BE2C (cell line): ENCODE measurements at regions not wholly inside any gene's neighbourhood (a gene's known extent, or its start where the extent isn't known, plus 50 kb on each side); places are given as distances from the start of the nearest gene placed in this dataset.

Source experiments
- DNase-seq: peaks from one replicate; pipeline ENCODE4 v3.0.0-alpha.2; 2020
- H3K27me3 ChIP-seq: fragments of 250-450 bp; sonication (Bioruptor Pico); 2 replicates; pipeline ENCODE4 v1.5.1; 2020; ENCODE audit warnings: mild to moderate bottlenecking
- H3K36me3 ChIP-seq: fragments of 250-450 bp; sonication (Bioruptor Pico); 2 replicates; pipeline ENCODE4 v1.5.1; 2020; ENCODE audit warnings: mild to moderate bottlenecking
- H3K4me1 ChIP-seq: fragments of 250-450 bp; sonication (Bioruptor Pico); 2 replicates; pipeline ENCODE4 v1.5.1; 2020
- H3K4me3 ChIP-seq: 2 replicates; pipeline ENCODE4 v1.5.1; 2011; ENCODE audit warnings: low read depth, low read length
- H3K9me3 ChIP-seq: fragments of 250-450 bp; sonication (Bioruptor Pico); 2 replicates; pipeline ENCODE4 v1.5.1; 2020
- CTCF ChIP-seq: IDR thresholded peaks from 2 replicates; pipeline ENCODE4 v1.5.1; 2012; ENCODE audit warnings: mild to moderate bottlenecking, low read depth, low read length

- H3K36me3 ChIP-seq: no peaks in the 10 kb centered on the region
- no peak for TF ChIP-seq CTCF
- no peaks in the 10 kb centered on the region for H3K9me3 ChIP-seq
- no peak for DNase-seq
- peaks cover 22% of the 10 kb centered on the region for H3K4me1 ChIP-seq
- H3K27me3 ChIP-seq: no peaks in the 10 kb centered on the region
- no peak overlapping the region for H3K4me3 ChIP-seq
Measured at GRCh38 chrX:39157796-39158195, 356.5 kb downstream of the MID1IP1 start.

GRCh38 chrX:39158801-39159657 lies 357.8 kb downstream of the MID1IP1 start:
- peak; percentile 71 for DNase-seq
- H3K27me3 ChIP-seq: no peaks in the 10 kb centered on the region
- no peaks in the 10 kb centered on the region for H3K9me3 ChIP-seq
- H3K36me3 ChIP-seq: no peaks in the 10 kb centered on the region
- H3K4me1 ChIP-seq: peaks cover 17% of the 10 kb centered on the region
- TF ChIP-seq CTCF: no peak
- H3K4me3 ChIP-seq: 0 out of 2 replicates have a peak overlapping the region, but pooled peaks have one; percentile 10

- Histone ChIP-seq H3K9me3 (no peaks in the 10 kb centered on the region), H3K4me3 (no peak overlapping the region), H3K4me1 (peaks cover 17% of the 10 kb centered on the region), H3K36me3 (no peaks in the 10 kb centered on the region), H3K27me3 (no peaks in the 10 kb centered on the region)
- no peak for DNase-seq
- no peak for TF ChIP-seq CTCF
Measured at GRCh38 chrX:39159921-39160507, 358.8 kb downstream of the MID1IP1 start.

- DNase-seq: no peak
- TF ChIP-seq CTCF: no peak
- Histone ChIP-seq H3K36me3 (no peaks in the 10 kb centered on the region), H3K4me1 (peaks cover 17% of the 10 kb centered on the region), H3K4me3 (no peak overlapping the region), H3K9me3 (no peaks in the 10 kb centered on the region), H3K27me3 (no peaks in the 10 kb centered on the region)
Measured at GRCh38 chrX:39161611-39162255, 360.5 kb downstream of the MID1IP1 start.

- no peaks in the 10 kb centered on the region for H3K27me3 ChIP-seq
- H3K4me3 ChIP-seq: no peak overlapping the region
- H3K36me3 ChIP-seq: no peaks in the 10 kb centered on the region
- no peak for DNase-seq
- peaks cover 15% of the 10 kb centered on the region for H3K4me1 ChIP-seq
- H3K9me3 ChIP-seq: no peaks in the 10 kb centered on the region
- TF ChIP-seq CTCF: no peak
Measured at GRCh38 chrX:39162322-39162735, 361.1 kb downstream of the MID1IP1 start.
